ENCODE measurements at regions not wholly inside any gene's neighbourhood (a gene's known extent, or its start where the extent isn't known, plus 50 kb on each side); places are given as distances from the start of the nearest gene placed in this dataset.

GRCh38 chr3:18888819-18889218, 259.5 kb upstream of the KCNH8 start:
- TF ChIP-seq POLR2AphosphoS5 (IDR thresholded peaks at IDR 0.05; ENCODE audit: low read depth, low read length) (no peak), POLR2A (IDR thresholded peaks at IDR 0.05; ENCODE audit: low read depth, low read length) (no peak)

All from GM12892 (cell line).